Iris pigment epithelial cell (primary cell): ENCODE measurements at regions not wholly inside any gene's neighbourhood (a gene's known extent, or its start where the extent isn't known, plus 50 kb on each side); places are given as distances from the start of the nearest gene placed in this dataset.
A peak's percentile ranks its signal among the peaks of the same experiment; 100 is the strongest.

Source experiments
- DNase-seq: peaks from one replicate; pipeline ENCODE4 v3.0.0-alpha.2; 2011; ENCODE audit warnings: low read depth

GRCh38 chr10:60518745-60519144, 129.1 kb upstream of the ANK3 start:
- DNase-seq, result no peak

- peak; percentile 44 for DNase-seq
Observed at GRCh38 chr10:60517805-60518204, 128.1 kb upstream of the ANK3 start.

GRCh38 chr10:60513281-60513680, 123.6 kb upstream of the ANK3 start:
- DNase-seq, result no peak

GRCh38 chr10:60511477-60512229, 122.0 kb upstream of the ANK3 start:
- peak; percentile 30 for DNase-seq

- DNase-seq, result no peak
Observed at GRCh38 chr10:60508831-60509230, 119.2 kb upstream of the ANK3 start.

GRCh38 chr10:60508037-60508436, 118.4 kb upstream of the ANK3 start:
- DNase-seq, result no peak

GRCh38 chr10:60502621-60503020, 112.9 kb upstream of the ANK3 start:
- no peak for DNase-seq

- no peak for DNase-seq
Observed at GRCh38 chr10:60498985-60499384, 109.3 kb upstream of the ANK3 start.

- no peak for DNase-seq
Observed at GRCh38 chr10:60497364-60497763, 107.7 kb upstream of the ANK3 start.

GRCh38 chr10:60496181-60496580, 106.5 kb upstream of the ANK3 start:
- DNase-seq, result peak; percentile 27

GRCh38 chr10:60495338-60496055, 105.8 kb upstream of the ANK3 start:
- DNase-seq, result peak; percentile 53

GRCh38 chr10:60494774-60495173, 105.1 kb upstream of the ANK3 start:
- DNase-seq, result no peak

- no peak for DNase-seq
Observed at GRCh38 chr10:60491162-60491561, 101.5 kb upstream of the ANK3 start.

GRCh38 chr10:60490013-60490412, 100.3 kb upstream of the ANK3 start:
- peak; percentile 58 for DNase-seq

GRCh38 chr10:60488111-60488669, 98.5 kb upstream of the ANK3 start:
- DNase-seq, result no peak

GRCh38 chr10:60487543-60487942, 97.9 kb upstream of the ANK3 start:
- no peak for DNase-seq

- no peak for DNase-seq
Observed at GRCh38 chr10:60485025-60485424, 95.3 kb upstream of the ANK3 start.

GRCh38 chr10:60480865-60481563, 91.3 kb upstream of the ANK3 start:
- DNase-seq, result peak; percentile 74

- DNase-seq, result peak; percentile 31
Observed at GRCh38 chr10:60479305-60480020, 89.8 kb upstream of the ANK3 start.

GRCh38 chr10:60476451-60476850, 86.8 kb upstream of the ANK3 start:
- no peak for DNase-seq

- DNase-seq, result no peak
Observed at GRCh38 chr10:60473557-60473956, 83.9 kb upstream of the ANK3 start.

- DNase-seq, result no peak
Observed at GRCh38 chr10:60470091-60470490, 80.4 kb upstream of the ANK3 start.
